GM18520 (cell line): ENCODE measurements at regions not wholly inside any gene's neighbourhood (a gene's known extent, or its start where the extent isn't known, plus 50 kb on each side); places are given as distances from the start of the nearest gene placed in this dataset.
A peak's percentile ranks its signal among the peaks of the same experiment; 100 is the strongest.
"Not testable (repeated sequence)": the region's sequence is repeated elsewhere in the genome, so short reads cannot be mapped to it uniquely, and the experiment has no call there.

ENCODE experiments used
- ATAC-seq: cut with Tn5 transposase; IDR thresholded peaks from one replicate; pipeline ENCODE4 v1.9.1; 2021; ENCODE audit not compliant: unreplicated experiment

DNA sequence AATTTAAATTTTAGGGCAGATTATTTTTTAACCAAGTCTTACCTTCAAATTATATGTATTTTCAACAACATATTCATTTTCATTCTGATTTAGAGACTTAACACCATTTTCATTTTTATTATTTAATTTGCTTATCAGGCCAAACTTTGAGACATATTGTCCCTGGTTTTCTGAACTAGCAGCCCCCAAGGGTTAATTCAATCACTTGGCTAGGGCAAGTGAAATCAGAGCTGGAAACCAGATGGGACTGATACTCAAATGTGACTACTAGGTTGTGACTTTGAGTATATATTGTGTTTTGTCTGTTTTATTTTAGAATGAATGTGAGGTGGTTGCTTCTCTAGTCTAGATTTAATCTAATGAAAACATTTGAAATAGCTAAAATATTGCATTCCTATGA, 198.9 kb upstream of the PTGFR start:
- ATAC-seq: no peak

DNA sequence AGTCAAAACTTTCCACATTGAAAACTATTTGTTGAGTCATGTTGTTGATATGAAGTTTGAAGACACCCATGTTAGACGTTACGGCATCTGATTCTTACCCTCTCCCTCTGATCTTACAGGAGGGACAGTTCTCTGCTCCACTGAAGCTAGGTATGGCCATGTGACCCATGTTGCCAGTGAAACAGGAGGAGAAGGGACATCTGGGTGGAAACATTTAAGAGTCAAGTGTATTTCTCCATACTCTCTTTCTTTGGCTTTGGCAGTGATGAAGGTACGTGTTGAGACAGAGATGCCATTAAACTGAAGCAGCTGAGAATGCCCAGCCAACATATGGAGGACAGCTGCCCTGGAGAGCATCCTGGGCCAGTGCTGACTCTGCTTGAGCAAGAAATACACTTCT, 198.4 kb upstream of the PTGFR start:
- no peak for ATAC-seq

DNA sequence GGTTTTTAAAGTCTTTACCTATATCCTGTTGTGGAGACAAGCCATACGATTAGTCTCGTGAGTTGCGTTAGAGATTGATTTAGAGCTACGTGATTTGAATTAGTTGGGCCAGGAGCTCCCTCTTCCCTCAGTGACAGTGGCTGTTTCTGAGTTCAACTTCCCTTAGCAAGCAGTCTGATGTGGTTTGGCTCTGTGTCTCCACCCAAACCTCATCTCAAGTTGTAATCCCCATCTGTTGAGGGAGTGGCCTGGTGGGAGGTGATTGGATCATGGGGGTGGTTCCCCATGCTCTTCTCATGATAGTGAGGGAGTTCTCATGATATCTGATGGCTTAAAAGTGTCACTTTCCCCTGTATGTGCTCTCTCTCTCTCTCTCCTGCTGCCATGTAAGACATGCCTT, 192.9 kb upstream of the PTGFR start:
- ATAC-seq: no peak

DNA sequence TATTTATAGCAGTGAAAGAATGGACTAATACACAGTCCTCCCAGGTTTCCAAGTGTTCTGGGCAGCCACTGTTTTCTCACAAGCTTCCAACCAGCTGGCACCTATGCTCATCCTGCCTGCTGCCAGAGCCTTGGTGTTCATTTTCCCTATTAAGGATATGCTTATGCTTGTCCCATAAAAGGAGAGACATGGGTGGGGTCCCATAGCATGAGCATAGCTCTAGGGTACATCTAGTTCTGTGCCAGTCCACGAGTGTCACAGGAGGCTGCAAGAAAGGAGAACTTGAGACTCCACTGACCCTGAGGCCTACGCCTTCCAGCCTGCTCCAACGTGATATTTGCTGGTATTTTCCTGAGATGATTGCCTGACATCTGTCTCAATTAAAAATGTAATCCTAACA, 192.4 kb upstream of the PTGFR start:
- ATAC-seq: no peak

DNA sequence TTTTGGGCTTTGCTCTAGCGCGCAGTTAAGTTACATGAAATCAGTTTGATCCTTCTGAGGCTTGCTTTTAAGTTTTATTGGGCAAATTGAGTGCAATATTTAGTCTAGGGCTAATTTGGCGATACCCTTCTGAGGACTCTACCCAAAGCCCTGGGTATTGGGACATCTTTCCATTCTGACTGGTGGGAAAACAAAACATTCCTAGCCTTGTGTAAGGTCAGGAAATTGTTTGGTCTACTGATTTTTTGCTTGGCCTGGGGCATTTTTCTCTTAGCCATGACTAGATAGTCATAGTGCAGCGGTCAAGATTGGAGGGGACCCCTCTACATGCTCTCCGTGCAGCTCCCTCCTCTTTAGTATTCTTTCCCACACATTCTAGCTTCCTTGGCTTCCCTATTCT, 189.6 kb upstream of the PTGFR start:
- ATAC-seq: no peak

DNA sequence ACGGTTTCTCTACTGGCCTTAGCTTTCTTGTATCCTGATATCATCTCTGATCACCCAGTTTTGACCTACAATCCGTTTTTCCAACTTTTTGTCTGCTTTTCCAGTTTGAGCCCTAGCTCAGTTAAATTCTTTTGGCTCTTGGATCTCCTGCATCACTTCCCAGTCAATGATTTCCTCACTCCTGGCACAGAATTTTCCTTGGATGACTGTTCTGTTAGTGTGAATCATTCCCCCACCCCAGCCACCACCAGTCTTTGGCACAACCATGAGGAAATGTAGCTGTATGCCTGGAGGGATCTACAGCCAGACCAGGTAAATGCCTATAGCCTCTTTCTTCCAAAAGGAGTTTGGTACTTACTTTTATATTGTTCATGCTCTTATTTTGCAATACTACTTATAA, 187.2 kb upstream of the PTGFR start:
- ATAC-seq: no peak

DNA sequence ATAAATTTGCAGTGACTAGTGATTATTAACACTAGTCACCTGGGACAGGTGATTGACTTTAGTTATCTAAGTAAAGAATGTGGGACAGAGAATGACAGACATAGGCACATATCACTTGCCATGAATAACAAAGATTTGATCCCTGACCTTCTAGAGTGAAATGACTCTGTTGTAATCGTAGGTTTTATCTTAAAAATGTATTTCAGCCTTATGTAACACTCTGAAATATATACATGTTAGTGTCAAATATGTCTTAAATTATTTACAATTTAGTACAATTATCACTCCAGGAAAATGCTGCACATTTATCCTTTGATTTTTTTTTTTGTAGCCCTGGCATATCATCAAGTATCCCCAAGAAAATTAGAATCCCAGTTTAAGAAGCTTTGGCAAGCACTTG, 186.4 kb upstream of the PTGFR start:
- no peak for ATAC-seq

DNA sequence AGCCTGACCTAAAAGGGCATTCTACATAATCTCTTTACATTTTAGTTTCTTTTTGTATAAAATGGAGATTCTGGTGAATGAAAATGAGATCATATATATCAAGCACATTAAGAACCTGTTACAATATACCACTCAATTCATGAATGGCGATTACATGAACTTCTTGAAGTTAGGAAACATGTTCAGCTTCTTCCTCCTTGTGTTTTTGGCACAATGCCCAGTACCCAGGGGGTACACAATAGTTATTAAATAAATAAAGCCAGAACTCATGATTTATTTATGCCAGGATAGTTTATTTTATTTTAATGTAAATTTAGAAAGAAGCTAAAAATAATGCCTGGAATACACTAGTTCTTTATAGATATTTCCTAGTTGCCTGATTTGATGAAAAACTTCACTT, 186.0 kb upstream of the PTGFR start:
- ATAC-seq: no peak

DNA sequence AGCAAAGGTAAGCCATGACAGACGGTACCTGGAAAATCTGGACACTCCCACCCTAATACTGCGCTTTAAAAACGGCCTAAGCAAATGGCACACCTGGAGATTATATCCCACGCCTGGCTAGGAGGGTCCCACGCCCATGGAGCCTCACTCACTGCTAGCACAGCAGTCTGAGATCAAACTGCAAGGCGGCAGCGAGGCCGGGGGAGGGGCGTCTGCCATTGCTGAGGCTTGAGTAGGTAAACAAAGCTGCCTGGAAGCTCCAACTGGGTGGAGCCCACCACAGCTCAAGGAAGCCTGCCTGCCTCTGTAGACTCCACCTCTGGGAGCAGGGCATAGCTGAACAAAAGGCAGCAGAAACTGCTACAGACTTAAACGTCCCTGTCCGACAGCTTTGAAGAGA, 180.5 kb upstream of the PTGFR start:
- ATAC-seq: not testable (repeated sequence)

DNA sequence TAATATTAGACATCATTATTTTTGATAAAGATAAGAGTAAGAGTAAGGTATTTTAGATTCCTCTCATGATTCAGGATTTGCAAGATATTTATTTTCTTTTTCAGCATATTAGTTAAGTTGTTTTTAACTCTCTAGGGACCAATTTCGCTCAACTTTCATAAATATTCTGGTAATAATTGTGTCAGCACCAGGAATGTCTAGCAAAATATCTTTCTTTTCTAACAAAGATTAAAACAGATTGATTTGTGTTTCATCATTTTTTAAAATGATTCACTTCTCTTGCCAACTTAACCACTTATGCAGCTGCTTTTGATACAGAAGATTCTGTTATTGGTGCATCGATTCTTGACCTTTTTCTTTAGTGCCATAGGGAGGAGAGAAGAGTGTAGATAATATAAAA, 172.8 kb upstream of the PTGFR start:
- ATAC-seq: no peak

DNA sequence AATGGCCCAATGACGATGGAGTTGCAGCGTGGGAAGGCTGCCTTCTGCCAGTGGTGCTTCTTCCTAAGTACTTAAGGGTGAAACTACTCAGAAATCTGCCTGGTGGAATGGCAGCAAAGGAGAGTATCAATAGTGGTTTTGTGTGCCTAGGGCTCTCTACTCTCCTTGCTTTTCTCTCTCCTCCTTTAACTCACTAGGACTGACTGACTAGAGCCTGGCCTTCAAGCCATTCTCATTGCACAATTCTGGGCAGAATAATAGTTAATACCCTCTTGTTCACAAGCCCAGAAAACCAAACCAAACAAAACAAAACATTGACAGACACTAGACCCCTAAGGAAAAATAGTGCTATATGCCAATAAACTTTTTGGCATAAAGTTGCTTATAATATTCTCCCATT, 171.2 kb upstream of the PTGFR start:
- no peak for ATAC-seq

DNA sequence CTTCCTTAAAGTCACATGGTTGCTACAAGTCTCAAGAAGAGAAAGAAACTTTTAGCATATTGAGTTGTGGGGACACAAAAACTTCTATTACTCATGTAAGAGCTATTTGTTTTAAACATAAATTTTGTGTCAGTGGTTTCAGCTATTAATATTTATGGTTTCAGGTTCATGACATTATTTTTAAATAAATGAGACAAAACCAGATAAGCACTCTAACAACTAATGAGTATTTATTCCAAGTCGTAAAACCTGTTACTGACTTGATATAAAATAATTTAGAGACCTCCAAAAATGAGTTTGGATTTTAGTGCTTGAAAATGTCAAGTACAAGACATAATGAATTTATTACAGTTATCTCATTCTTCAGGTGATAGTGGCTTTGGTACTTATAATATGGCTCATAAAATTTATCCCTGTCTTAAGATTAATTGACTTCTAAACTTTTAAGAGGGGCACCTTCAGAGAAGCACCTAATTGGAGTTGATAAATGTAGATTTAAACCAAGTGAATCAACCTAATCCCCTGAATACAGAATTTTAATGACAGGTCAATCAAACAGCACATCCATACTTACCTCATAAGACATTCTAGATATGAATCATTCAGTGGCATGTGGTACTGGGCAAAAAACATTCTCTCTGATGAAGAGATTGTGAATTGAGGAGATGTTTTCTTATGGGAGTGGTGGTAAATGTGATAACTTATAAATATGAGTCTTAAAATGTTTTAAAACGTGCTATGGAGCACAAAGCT, 167.7 kb upstream of the PTGFR start:
- ATAC-seq: no peak

DNA sequence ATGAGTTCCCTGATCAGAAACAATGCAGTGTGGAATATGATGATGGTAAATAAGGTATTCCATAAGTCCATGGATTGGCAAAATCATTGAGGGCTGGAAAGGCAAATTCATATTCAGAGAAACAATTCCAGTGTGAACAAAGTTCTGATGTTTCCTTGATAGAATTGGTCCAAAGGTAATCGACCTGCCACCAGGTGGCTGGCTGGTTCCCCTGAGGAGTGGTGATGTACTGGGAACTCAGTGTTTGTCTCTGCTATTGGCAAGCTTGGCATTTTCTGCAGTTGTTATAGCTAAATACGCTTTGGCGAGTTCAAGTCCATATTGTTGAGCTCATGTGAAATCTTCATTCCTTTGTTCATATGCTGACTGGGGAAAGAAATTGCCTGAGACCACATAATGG, 165.5 kb upstream of the PTGFR start:
- no peak for ATAC-seq

DNA sequence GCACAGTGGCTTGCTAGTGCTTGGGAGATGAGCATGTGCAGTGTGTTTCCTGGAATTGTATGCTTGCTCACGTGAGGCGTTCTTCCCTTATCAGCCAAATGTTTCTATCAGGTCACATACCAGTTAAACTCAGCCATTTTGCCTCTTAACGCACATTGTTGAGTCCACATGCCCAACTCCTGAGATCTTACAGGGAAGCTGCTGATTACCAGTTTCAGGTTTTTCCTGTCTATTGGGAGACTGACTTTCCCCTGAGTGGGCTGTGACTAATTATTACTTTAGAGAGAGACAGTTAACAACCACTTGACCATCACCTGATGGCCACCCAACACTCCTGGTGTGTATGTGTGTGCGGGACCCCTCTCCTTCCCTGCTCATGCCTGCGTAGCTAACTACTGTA, 161.3 kb upstream of the PTGFR start:
- ATAC-seq: no peak

DNA sequence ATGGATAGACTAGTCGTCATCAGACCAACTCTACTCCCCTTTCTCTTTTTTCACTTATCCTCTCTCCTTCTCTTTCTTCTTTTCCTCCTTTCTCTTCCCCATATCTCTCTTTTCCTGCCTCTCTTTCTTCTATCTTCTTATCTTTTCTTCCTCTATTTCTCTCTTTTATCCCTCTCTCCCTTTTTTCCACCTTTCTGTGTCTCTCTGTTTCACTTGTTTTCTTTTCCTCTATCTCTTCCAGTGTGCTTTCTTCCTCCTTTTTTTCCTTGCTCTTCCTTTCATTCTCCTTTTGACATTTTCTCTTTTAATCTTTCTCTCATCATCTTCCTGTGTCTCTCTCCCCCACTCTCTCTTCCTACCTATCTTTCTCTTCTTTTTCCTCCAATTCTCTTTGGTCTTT, 159.0 kb upstream of the PTGFR start:
- ATAC-seq: no peak

DNA sequence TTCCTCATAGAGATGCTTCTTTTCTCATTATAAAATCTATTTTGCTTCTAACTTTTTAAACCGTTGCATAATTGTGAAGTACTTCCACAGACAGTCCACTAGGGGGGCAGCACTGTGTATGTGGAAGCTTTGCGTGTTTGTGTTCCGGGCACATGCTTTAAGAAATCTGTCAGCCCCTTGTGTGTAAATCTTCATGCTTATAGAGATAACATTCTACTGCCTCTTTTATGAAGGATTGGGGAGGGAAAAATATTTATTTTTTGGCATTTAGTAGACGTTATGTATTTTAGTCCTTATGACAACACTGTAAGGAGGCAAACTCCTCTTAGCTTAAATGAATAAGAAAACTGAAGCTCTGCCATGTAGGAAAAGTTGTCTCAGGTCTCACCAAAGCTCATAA, 157.3 kb upstream of the PTGFR start:
- peak; percentile 72 for ATAC-seq

DNA sequence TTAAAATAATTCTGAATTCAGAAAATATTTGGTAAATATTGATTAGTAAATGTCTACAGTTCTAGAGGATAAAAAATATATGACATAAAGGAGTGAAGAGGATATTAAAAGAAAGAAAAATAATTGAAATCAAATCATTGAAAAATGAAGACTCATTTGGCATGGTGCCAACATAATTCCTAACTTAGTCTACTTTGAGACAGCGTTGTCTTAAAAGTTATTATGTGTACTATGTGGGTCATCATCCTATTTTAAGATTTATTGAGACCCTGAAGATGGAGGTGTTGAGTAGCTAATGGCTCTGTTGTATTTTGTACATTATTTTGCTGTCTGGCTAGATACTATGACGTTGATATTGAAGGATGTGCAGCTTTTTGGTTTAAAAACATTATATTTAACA, 156.7 kb upstream of the PTGFR start:
- no peak for ATAC-seq

DNA sequence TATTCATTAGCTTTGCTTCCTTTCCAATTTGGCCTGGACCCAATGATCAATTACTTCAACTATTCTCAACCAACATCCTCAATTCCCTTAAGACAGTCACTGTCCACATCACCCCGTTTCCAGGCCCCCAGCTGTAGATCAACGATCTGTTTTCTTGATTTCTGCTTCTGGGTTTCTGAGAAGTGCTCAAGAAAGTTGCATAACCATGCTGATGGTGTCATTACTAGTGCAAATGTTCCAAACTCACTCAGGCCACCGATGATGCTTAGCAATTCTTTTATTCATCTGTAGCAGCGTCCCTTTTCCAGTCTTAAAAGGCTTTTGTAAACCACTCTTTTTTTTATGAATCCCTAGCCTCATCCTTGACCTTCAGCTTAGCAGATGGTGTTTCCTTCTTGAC, 155.8 kb upstream of the PTGFR start:
- ATAC-seq: no peak

DNA sequence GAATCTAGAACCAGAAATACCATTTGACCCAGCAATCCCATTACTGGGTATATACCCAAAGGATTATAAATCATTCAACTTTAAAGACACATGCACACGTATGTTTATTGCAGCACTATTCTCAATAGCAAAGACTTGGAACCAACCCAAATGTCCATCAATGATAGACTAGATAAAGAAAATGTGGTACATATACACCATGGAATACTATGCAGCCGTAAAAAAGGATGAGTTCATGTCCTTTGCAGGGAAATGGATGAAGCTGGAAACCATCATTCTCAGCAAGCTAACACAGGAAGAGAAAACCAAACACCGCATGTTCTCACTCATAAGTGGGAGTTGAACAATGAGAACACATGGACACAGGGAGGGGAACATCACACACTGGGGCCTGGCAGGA, 154.0 kb upstream of the PTGFR start:
- not testable (repeated sequence) for ATAC-seq

DNA sequence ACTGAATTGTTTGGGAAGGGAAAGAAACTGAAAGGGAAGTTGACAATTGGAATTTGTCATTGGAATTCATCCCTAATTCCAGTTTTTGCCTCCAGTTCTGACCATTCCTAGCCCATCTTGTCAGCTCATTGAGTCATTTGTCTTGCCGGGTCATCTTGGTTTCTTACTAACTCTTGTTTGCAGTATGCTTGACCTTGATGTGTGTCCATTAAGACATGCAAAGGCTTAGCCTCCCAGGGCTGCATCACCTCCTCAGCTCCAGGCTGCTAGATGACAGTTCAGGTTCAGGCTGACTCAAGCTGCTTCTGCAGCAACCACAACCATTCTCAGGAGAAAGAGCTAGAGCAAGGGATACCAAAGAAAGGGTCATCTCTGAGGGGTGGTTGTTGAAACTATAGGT, 151.3 kb upstream of the PTGFR start:
- no peak for ATAC-seq

DNA sequence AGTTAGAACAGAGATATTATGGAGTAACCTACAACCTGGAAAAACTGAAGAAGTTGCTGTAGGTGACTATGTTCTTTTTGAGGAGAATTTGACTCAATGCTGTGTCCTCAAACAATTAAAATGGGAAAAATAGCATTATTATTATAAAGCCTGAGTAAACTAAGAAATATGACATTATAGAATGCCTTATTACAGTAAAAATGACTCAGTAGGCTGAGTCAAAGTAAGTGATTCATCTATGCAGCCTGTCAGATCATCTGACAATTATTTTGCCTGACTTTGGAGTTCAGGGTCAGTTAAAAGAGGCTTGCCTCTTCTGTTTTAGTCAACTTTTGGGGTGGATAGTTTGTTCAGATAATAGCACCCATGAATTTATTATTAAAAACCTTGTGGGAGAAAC, 150.8 kb upstream of the PTGFR start:
- no peak for ATAC-seq

DNA sequence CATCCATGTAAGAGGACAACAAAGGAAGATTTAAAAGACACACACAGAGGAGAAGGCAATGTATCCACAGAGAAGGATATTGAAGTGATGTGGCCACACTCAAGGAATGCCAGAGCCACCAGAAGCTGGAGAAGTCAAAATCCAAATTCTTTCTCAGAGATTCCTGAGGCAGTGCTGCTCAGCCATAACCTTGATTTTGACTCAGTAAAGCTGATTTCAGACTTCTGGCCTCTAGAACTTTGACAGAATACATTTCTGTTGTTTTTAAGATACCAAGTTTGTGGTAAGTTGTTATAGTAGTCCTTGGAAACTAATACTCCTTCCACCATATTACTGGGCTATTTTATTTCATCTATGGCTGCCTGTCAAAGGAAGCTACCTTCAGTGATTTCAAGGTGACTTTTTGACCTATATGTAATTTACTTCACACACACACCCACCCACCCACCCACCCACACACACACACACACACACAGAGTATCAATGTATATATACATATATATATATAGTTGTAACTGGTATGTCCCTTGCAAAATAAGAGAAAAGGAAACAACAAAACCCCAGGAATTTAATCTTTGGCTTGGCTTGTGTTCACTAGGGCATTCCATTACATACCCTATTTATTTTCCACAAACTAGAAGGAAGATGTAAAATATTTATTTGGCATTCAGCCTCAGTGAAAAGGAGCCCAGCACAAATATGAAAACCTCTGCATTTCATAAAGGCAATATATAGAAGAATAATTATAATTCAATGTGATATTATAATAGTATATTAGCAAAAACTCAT, 142.1 kb upstream of the PTGFR start:
- ATAC-seq: no peak
